Liver (tissue), 8 donors: ENCODE measurements at regions not wholly inside any gene's neighbourhood (a gene's known extent, or its start where the extent isn't known, plus 50 kb on each side); places are given as distances from the start of the nearest gene placed in this dataset.

Source experiments
- DNase-seq: peaks from one replicate; pipeline ENCODE4 v3.0.0-alpha.2; 2017; ENCODE audit warnings: low spot score
- H3K27ac ChIP-seq, 2 donors: one replicate each; pipeline ENCODE4 v1.7.0; 2013; ENCODE audit warnings: inconsistent platforms in 2 of 2, low read length in 2 of 2, control low read depth in 1 of 2, low read depth in 1 of 2, mild to moderate bottlenecking in 1 of 2
- H3K27me3 ChIP-seq, 4 donors: one replicate each; pipeline versions ENCODE4 v1.6.1 to v1.7.0; 2013; ENCODE audit warnings: low read length in 3 of 4, inconsistent platforms in 1 of 4, mild to moderate bottlenecking in 1 of 4, moderate library complexity in 1 of 4; ENCODE audit not compliant: control insufficient read depth in 4 of 4, insufficient read depth in 4 of 4
- H3K36me3 ChIP-seq, 4 donors: one replicate each; pipeline versions ENCODE4 v1.6.1 to v1.7.0; 2013; ENCODE audit warnings: low read length in 3 of 4, mild to moderate bottlenecking in 3 of 4, low read depth in 1 of 4, moderate library complexity in 1 of 4; ENCODE audit not compliant: control insufficient read depth in 4 of 4, insufficient read depth in 3 of 4
- H3K4me1 ChIP-seq, 4 donors: one replicate each; pipeline versions ENCODE4 v1.6.1 to v1.7.0; 2013; ENCODE audit warnings: low read length in 3 of 4, mild to moderate bottlenecking in 3 of 4, moderate library complexity in 1 of 4; ENCODE audit not compliant: control insufficient read depth in 4 of 4, insufficient read depth in 4 of 4
- H3K4me3 ChIP-seq, 3 donors: one replicate each; pipeline versions ENCODE4 v1.6.1 to v1.7.0; 2013; ENCODE audit warnings: low read length in 3 of 3, control low read depth in 1 of 3, low read depth in 1 of 3, mild to moderate bottlenecking in 1 of 3
- H3K9ac ChIP-seq, 2 donors: one replicate each; pipeline ENCODE4 v1.7.0; 2013; ENCODE audit warnings: low read length in 2 of 2, mild to moderate bottlenecking in 2 of 2, moderate library complexity in 2 of 2, control low read depth in 1 of 2, low read depth in 1 of 2
- H3K9me3 ChIP-seq, 4 donors: one replicate each; pipeline versions ENCODE4 v1.6.1 to v1.7.0; 2013; ENCODE audit warnings: low read length in 3 of 4; ENCODE audit not compliant: control insufficient read depth in 4 of 4
- ATF3 ChIP-seq: IDR thresholded peaks from 2 replicates; pipeline ENCODE4 v1.6.1; 2016; ENCODE audit warnings: antibody characterized with exemption
- CTCF ChIP-seq: fragments of 150-350 bp; IDR thresholded peaks from 2 replicates; pipeline ENCODE4 v1.5.1; 2017; ENCODE audit warnings: improper control_type of control experiment, low read depth, low read length; ENCODE audit not compliant: missing input control
- EGR1 ChIP-seq, 2 donors: IDR thresholded peaks; 2 replicates each; pipeline ENCODE4 v1.6.1; 2016 to 2018; ENCODE audit warnings: antibody characterized with exemption in 2 of 2, low read depth in 2 of 2
- FOXA1 ChIP-seq: IDR thresholded peaks from 2 replicates; pipeline ENCODE4 v1.6.1; 2016; ENCODE audit warnings: antibody characterized with exemption
- FOXA2 ChIP-seq: IDR thresholded peaks from 2 replicates; pipeline ENCODE4 v1.6.1; 2016; ENCODE audit warnings: antibody characterized with exemption
- GABPA ChIP-seq, 2 donors: IDR thresholded peaks in 1 of 2; conservative IDR thresholded peaks in 1 of 2; 2 replicates each; pipeline ENCODE4 v1.6.1; 2016; ENCODE audit warnings: antibody characterized with exemption in 2 of 2, mild to moderate bottlenecking in 1 of 2, moderate library complexity in 1 of 2
- HNF4A ChIP-seq, 2 donors: conservative IDR thresholded peaks; 2 replicates each; pipeline ENCODE4 v1.6.1; 2016; ENCODE audit warnings: antibody characterized with exemption in 2 of 2, mild to moderate bottlenecking in 2 of 2
- HNF4G ChIP-seq: IDR thresholded peaks from 2 replicates; pipeline ENCODE4 v1.6.1; 2016; ENCODE audit warnings: antibody characterized with exemption
- NR2F2 ChIP-seq: IDR thresholded peaks from 2 replicates; pipeline ENCODE4 v1.6.1; 2016; ENCODE audit warnings: antibody characterized with exemption
- RAD21 ChIP-seq, 2 donors: IDR thresholded peaks; 2 replicates each; pipeline ENCODE4 v1.6.1; 2016; ENCODE audit warnings: antibody characterized with exemption in 2 of 2, mild to moderate bottlenecking in 2 of 2
- REST ChIP-seq: IDR thresholded peaks from 2 replicates; pipeline ENCODE4 v1.6.1; 2016; ENCODE audit warnings: antibody characterized with exemption, mild to moderate bottlenecking
- RXRA ChIP-seq, 2 donors: IDR thresholded peaks; 2 replicates each; pipeline ENCODE4 v1.6.1; 2017 to 2018; ENCODE audit warnings: antibody characterized with exemption in 2 of 2, mild to moderate bottlenecking in 1 of 2
- SP1 ChIP-seq: IDR thresholded peaks from 2 replicates; pipeline ENCODE4 v1.6.1; 2018; ENCODE audit warnings: antibody characterized with exemption, mild to moderate bottlenecking
- TAF1 ChIP-seq: conservative IDR thresholded peaks from 2 replicates; pipeline ENCODE4 v1.6.1; 2016; ENCODE audit warnings: antibody characterized with exemption, mild to moderate bottlenecking
- YY1 ChIP-seq: IDR thresholded peaks from 2 replicates; pipeline ENCODE4 v1.6.1; 2016; ENCODE audit warnings: antibody characterized with exemption, mild to moderate bottlenecking
- ZBTB33 ChIP-seq: IDR thresholded peaks from 2 replicates; pipeline ENCODE4 v1.6.1; 2016; ENCODE audit warnings: antibody characterized with exemption
- WGBS: extraction: QIAGEN DNeasy Blood & Tissue Kit; methylation state at CpG from one replicate; pipeline ENCODE4 v1.1.7; 2013; 5-methylcytosine and 5-hydroxymethylcytosine counted together
- donor health status: healthy.
- donor health status: healthy.
- donor health status: healthy.
- donor health status: healthy.
- donor health status: healthy.

- TF ChIP-seq REST: no peak
- no peak for TF ChIP-seq FOXA1
- no peak for TF ChIP-seq HNF4A (conservative IDR thresholded peaks at IDR 0.05)
- TF ChIP-seq CTCF: no peak
- no peak for TF ChIP-seq RAD21 (IDR thresholded peaks at IDR 0.05)
- TF ChIP-seq NR2F2: no peak
- no peak for TF ChIP-seq EGR1 (IDR thresholded peaks at IDR 0.05; ENCODE audit: low read depth in 2 of 2)
- no peak for TF ChIP-seq GABPA (IDR thresholded peaks at IDR 0.05 in 1 of 2, conservative IDR thresholded peaks at IDR 0.05 in 1 of 2)
- TF ChIP-seq ATF3: no peak
- no peak for TF ChIP-seq HNF4G
- TF ChIP-seq YY1: no peak
- TF ChIP-seq RXRA (IDR thresholded peaks at IDR 0.05): no peak
- TF ChIP-seq ZBTB33: no peak
- no peak for TF ChIP-seq FOXA2
- Histone ChIP-seq H3K9me3 (no peaks in the 10 kb centered on the region), H3K27me3 (no peaks in the 10 kb centered on the region), H3K36me3 (no peaks in the 10 kb centered on the region), H3K4me3 (no peak overlapping the region), H3K4me1 (no peaks in the 10 kb centered on the region), H3K27ac (no peak overlapping the region), H3K9ac (no peak overlapping the region)
- 90% methylated on average over 6 of the region's 6 CpGs for WGBS
- no peak for DNase-seq
These were observed 477.0 kb downstream of the FOXO1 start for GRCh38 chr13:40189426-40189825.

GRCh38 chr13:40189898-40190630 is 476.4 kb downstream of the FOXO1 start:
- 84% methylated on average over 6 of the region's 6 CpGs for WGBS

More at GRCh38 chr13:40189898-40190630, 476.4 kb downstream of the FOXO1 start:
- Histone ChIP-seq H3K9ac (no peak overlapping the region), H3K4me1 (no peaks in the 10 kb centered on the region), H3K36me3 (no peaks in the 10 kb centered on the region), H3K9me3 (no peaks in the 10 kb centered on the region), H3K27ac (no peak overlapping the region), H3K4me3 (no peak overlapping the region), H3K27me3 (no peaks in the 10 kb centered on the region)
- no peak for TF ChIP-seq TAF1
- no peak for TF ChIP-seq NR2F2
- no peak for TF ChIP-seq RAD21 (IDR thresholded peaks at IDR 0.05)
- TF ChIP-seq REST: no peak
- TF ChIP-seq YY1: no peak
- no peak for TF ChIP-seq CTCF
- TF ChIP-seq FOXA1: no peak
- no peak for TF ChIP-seq SP1
- no peak for TF ChIP-seq FOXA2
- no peak for TF ChIP-seq GABPA (IDR thresholded peaks at IDR 0.05 in 1 of 2, conservative IDR thresholded peaks at IDR 0.05 in 1 of 2)
- no peak for TF ChIP-seq ATF3
- no peak for DNase-seq
